HepG2 (cell line): ENCODE measurements at regions not wholly inside any gene's neighbourhood (a gene's known extent, or its start where the extent isn't known, plus 50 kb on each side); places are given as distances from the start of the nearest gene placed in this dataset.

Experiments used
- ATAC-seq: fragments of 200-7000 bp; cut with Tn5 transposase; 3 replicates; pipeline ENCODE4 v1.9.1; 2020; ENCODE audit warnings: mild to moderate bottlenecking, moderate library complexity
- BruUV-seq: library from RNA; stranded (reverse); fragments of 400-500 nt; replicated peaks from 2 replicates; lab custom pipeline; 2021; lab: Mats Ljungman, UMichigan
- CTCF ChIA-PET: fragments of 300-600 bp; formaldehyde crosslinking; extraction: SDS; loops from one replicate; lab custom pipeline; 2021; ENCODE audit warnings: low total read pairs, inconsistent platforms, low intra/inter-chr PET ratio; lab: Yijun Ruan, JAX
- POLR2A ChIA-PET: fragments of 350-600 bp; sonication (Branson Sonifier 250); formaldehyde crosslinking; loops from one replicate; lab custom pipeline; 2020; ENCODE audit warnings: antibody characterized with exemption, inconsistent platforms; lab: Yijun Ruan, JAX
- DNase-seq: peaks from one replicate; pipeline ENCODE4 v3.0.0-alpha.2; 2015; ENCODE audit warnings: low spot score
- FAIRE-seq: peaks from 3 replicates; lab custom pipeline; 2011; peaks lifted over from hg19 to GRCh38; lab: Jason Lieb, UNC
- H2AFZ ChIP-seq: one replicate; pipeline ENCODE4 v1.6.1; 2011; ENCODE audit warnings: low read length, inconsistent platforms
- H3K27ac ChIP-seq: fragments of 300-600 bp; 3 replicates; pipeline ENCODE4 v1.8.0; 2011; ENCODE audit warnings: mixed run types, mild to moderate bottlenecking, mixed read lengths, low read length, inconsistent platforms; ENCODE audit not compliant: insufficient read depth; ENCODE audit errors: extremely low read length
- H3K27me3 ChIP-seq, 2 experiments: fragments of 200-600 bp in 1 of 2; 2 replicates in 1 of 2; 3 replicates in 1 of 2; pipeline versions ENCODE4 v1.6.0 to v1.8.0; 2011; ENCODE audit warnings: low read length in 2 of 2, mild to moderate bottlenecking in 2 of 2, moderate library complexity in 2 of 2, inconsistent platforms in 1 of 2; ENCODE audit not compliant: insufficient read depth in 2 of 2, control insufficient read depth in 1 of 2
- H3K36me3 ChIP-seq, 2 experiments: fragments of 200-600 bp in 1 of 2; replicated peaks in 1 of 2; 2 replicates in 1 of 2; 3 replicates in 1 of 2; pipeline versions ENCODE4 v1.5.1 to v1.8.0; 2011; ENCODE audit warnings: low read length in 2 of 2, inconsistent platforms in 1 of 2; ENCODE audit not compliant: insufficient read depth in 2 of 2, control insufficient read depth in 1 of 2
- H3K4me1 ChIP-seq: 2 replicates; pipeline ENCODE4 v1.5.1; 2012; ENCODE audit warnings: low read length, inconsistent platforms; ENCODE audit not compliant: insufficient read depth
- H3K4me2 ChIP-seq: 2 replicates; pipeline ENCODE4 v1.6.0; 2011; ENCODE audit warnings: low read depth, low read length, inconsistent platforms
- H3K4me3 ChIP-seq, 3 experiments: fragments of 200-600 bp in 1 of 3; sonication (generic), shearing (Covaris generic) in 1 of 3; replicated peaks in 1 of 3; 2 replicates each; pipeline ENCODE4 v1.5.1; 2011 to 2016; ENCODE audit warnings: low read length in 3 of 3, inconsistent platforms in 2 of 3, low read depth in 2 of 3, mild to moderate bottlenecking in 2 of 3, control low read depth in 1 of 3, mixed read lengths in 1 of 3; ENCODE audit not compliant: insufficient read depth in 1 of 3
- H3K79me2 ChIP-seq: one replicate; pipeline ENCODE4 v1.6.1; 2011; ENCODE audit warnings: low read length, inconsistent platforms; ENCODE audit not compliant: insufficient read depth
- H3K9ac ChIP-seq: 2 replicates; pipeline ENCODE4 v1.6.0; 2011; ENCODE audit warnings: mild to moderate bottlenecking, low read depth, low read length, inconsistent platforms; ENCODE audit not compliant: insufficient read depth
- H3K9me3 ChIP-seq: 2 replicates; pipeline ENCODE4 v1.5.1; 2012; ENCODE audit warnings: mild to moderate bottlenecking, low read length
- H4K20me1 ChIP-seq: 2 replicates; pipeline ENCODE4 v1.6.0; 2011; ENCODE audit warnings: inconsistent platforms, mild to moderate bottlenecking, low read length, moderate library complexity; ENCODE audit not compliant: insufficient read depth
- DPF2 ChIP-seq: sonication (generic); formaldehyde crosslinking; IDR thresholded peaks from 2 replicates; pipeline ENCODE4 v1.4.0; 2020; ENCODE audit warnings: mild to moderate bottlenecking, low read depth, missing genetic modification reagents, borderline replicate concordance
- E2F2 ChIP-seq: sonication (generic); formaldehyde crosslinking; IDR thresholded peaks from 2 replicates; pipeline ENCODE4 v1.4.0; 2020; ENCODE audit warnings: missing genetic modification reagents, borderline replicate concordance
- HOMEZ ChIP-seq: IDR thresholded peaks from 2 replicates; pipeline ENCODE4 v1.6.1; 2016; ENCODE audit warnings: low read depth
- PLRG1 ChIP-seq: fragments of 450-650 bp; conservative IDR thresholded peaks from 2 replicates; pipeline ENCODE4 v1.6.1; 2016
- POLR2AphosphoS2 ChIP-seq: IDR thresholded peaks from 2 replicates; pipeline ENCODE4 v1.6.1; 2011; ENCODE audit warnings: low read depth, low read length, improper control_type of control experiment
- ZFP62 ChIP-seq: sonication (generic); formaldehyde crosslinking; IDR thresholded peaks from 2 replicates; pipeline ENCODE4 v1.4.0; 2020; ENCODE audit warnings: missing genetic modification reagents
- ZNF230 ChIP-seq: sonication (generic); formaldehyde crosslinking; IDR thresholded peaks from 2 replicates; pipeline ENCODE4 v1.4.0; 2020; ENCODE audit warnings: mild to moderate bottlenecking, missing genetic modification reagents
- ZNF33A ChIP-seq: sonication (generic); formaldehyde crosslinking; IDR thresholded peaks from 2 replicates; pipeline ENCODE4 v1.5.1; 2020; ENCODE audit warnings: missing genetic modification reagents, mild to moderate bottlenecking, moderate library complexity, borderline replicate concordance
- ZNF776 ChIP-seq: sonication (generic); formaldehyde crosslinking; IDR thresholded peaks from 2 replicates; pipeline ENCODE4 v1.4.0; 2020; ENCODE audit warnings: mild to moderate bottlenecking, missing genetic modification reagents
- in situ Hi-C: cut with HindIII; loops from 2 replicates; pipeline ENCODE4 v1.10.0; 2017; ENCODE audit warnings: low pct_unique_long_range_greater_than_20kb; ENCODE audit not compliant: extremely low pct_ligation_motif_present
- intact Hi-C: fragments of 100-400 bp; cut with micrococcal nuclease; formaldehyde crosslinking; loops from one replicate; pipeline ENCODE4 v1.10.0; 2022; ENCODE audit not compliant: unreplicated experiment

- BruUV-seq: no TSS peak
- no peaks in the 10 kb centered on the region for H3K79me2 ChIP-seq
- no peak overlapping the region for H3K4me2 ChIP-seq
- intact Hi-C loops (no loop called here), in situ Hi-C loops (no loop called here)
- H3K4me1 ChIP-seq: peaks cover 2% of the 10 kb centered on the region
- no peaks in the 10 kb centered on the region for H3K27me3 ChIP-seq
- H2AFZ ChIP-seq: no peak overlapping the region
- H3K4me3 ChIP-seq: no peak overlapping the region
- H3K9me3 ChIP-seq: no peaks in the 10 kb centered on the region
- POLR2A ChIA-PET: no interaction called here
- no peaks in the 10 kb centered on the region for H4K20me1 ChIP-seq
- no peak for FAIRE-seq
- no peaks in the 10 kb centered on the region for H3K36me3 ChIP-seq
- H3K9ac ChIP-seq: no peak overlapping the region
- no peak for TF ChIP-seq POLR2AphosphoS2
- TF ChIP-seq ZNF776: no peak
- TF ChIP-seq, all 625 proteins: peak for 0
- DNase-seq (no peak), ATAC-seq (no peak)
- CTCF ChIA-PET: no interaction called here
- H3K27ac ChIP-seq: no peak overlapping the region
Observed at GRCh38 chr6:81485395-81485794, 267.1 kb downstream of the TENT5A start.

GRCh38 chr6:81484251-81484650 lies 268.2 kb downstream of the TENT5A start:
- Histone ChIP-seq H3K9me3 (no peaks in the 10 kb centered on the region), H3K4me3 (no peak overlapping the region), H3K9ac (no peak overlapping the region), H3K36me3 (no peaks in the 10 kb centered on the region), H2AFZ (no peak overlapping the region), H3K27ac (no peak overlapping the region), H3K27me3 (no peaks in the 10 kb centered on the region), H3K79me2 (no peaks in the 10 kb centered on the region), H3K4me1 (no peaks in the 10 kb centered on the region), H3K4me2 (no peak overlapping the region), H4K20me1 (no peaks in the 10 kb centered on the region)
- ATAC-seq: no peak
- intact Hi-C loops: no loop called here
- in situ Hi-C loops: no loop called here
- no TSS peak for BruUV-seq
- ChIA-PET CTCF (no interaction called here), POLR2A (no interaction called here)
- no peak for FAIRE-seq
- DNase-seq: no peak
- TF ChIP-seq E2F2 (CRISPR knock-in tag) (no peak), HOMEZ (CRISPR knock-in tag) (no peak), DPF2 (CRISPR knock-in tag) (no peak), PLRG1 (no peak), ZNF230 (CRISPR knock-in tag) (no peak), ZFP62 (CRISPR knock-in tag) (no peak), ZNF33A (CRISPR knock-in tag) (no peak)
